Uterus (tissue), 2 donors: ENCODE measurements at regions not wholly inside any gene's neighbourhood (a gene's known extent, or its start where the extent isn't known, plus 50 kb on each side); places are given as distances from the start of the nearest gene placed in this dataset.

Source experiments
- CTCF ChIP-seq, 4 experiments: fragments of 200-600 bp in 2 of 4; fragments of 450-650 bp in 2 of 4; sonication (generic) in 2 of 4; IDR thresholded peaks; one replicate each; pipeline ENCODE4 v1.5.1; 2016 to 2019; ENCODE audit warnings: antibody characterized with exemption in 4 of 4, mild to moderate bottlenecking in 2 of 4, moderate library complexity in 1 of 4
- POLR2A ChIP-seq, 2 donors: fragments of 450-650 bp; IDR thresholded peaks; one replicate each; pipeline ENCODE4 v1.6.1; 2016; ENCODE audit warnings: antibody characterized with exemption in 2 of 2, mild to moderate bottlenecking in 1 of 2, moderate library complexity in 1 of 2

DNA sequence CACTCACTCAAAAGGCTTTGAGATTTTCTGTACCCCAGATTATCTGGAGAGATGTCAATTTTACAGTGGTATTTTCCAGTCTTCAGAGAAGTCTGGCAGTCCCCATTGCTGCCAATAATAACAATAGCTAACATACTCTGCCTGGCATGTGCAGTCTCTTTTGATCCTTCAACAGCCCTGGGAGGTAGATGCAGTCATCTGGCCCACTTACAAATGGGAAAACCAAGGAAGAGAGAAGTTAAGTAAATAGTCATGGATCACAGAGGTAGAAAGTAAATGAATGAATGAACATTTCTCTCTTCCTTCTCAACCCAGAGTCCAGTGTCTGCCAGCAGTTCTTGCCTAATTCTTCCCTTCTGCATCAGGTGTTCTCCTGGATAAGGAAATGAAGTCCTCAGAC is 113.0 kb upstream of the EDNRA start:
- no peak for TF ChIP-seq CTCF (IDR thresholded peaks at IDR 0.05)
- TF ChIP-seq POLR2A (IDR thresholded peaks at IDR 0.05) = no peak
